Osteoblast (primary cell): ENCODE measurements at regions not wholly inside any gene's neighbourhood (a gene's known extent, or its start where the extent isn't known, plus 50 kb on each side); places are given as distances from the start of the nearest gene placed in this dataset.

Source experiments
- DNase-seq: peaks from one replicate; pipeline ENCODE4 v3.0.0; 2011; ENCODE audit warnings: low spot score, mixed read lengths; ENCODE audit not compliant: insufficient read length; ENCODE audit errors: missing footprints
- H2AFZ ChIP-seq: 2 replicates; pipeline ENCODE4 v1.6.0; 2011; ENCODE audit warnings: mild to moderate bottlenecking, low read length
- H3K27ac ChIP-seq: 2 replicates; pipeline ENCODE4 v1.5.1; 2011; ENCODE audit warnings: mild to moderate bottlenecking, low read depth, low read length, moderate library complexity
- H3K27me3 ChIP-seq: 2 replicates; pipeline ENCODE4 v1.6.0; 2012; ENCODE audit warnings: mild to moderate bottlenecking, control low read depth, inconsistent platforms, low read length, moderate library complexity; ENCODE audit not compliant: insufficient read depth
- H3K36me3 ChIP-seq: 2 replicates; pipeline ENCODE4 v1.5.1; 2011; ENCODE audit warnings: mild to moderate bottlenecking, low read length, control low read depth, moderate library complexity; ENCODE audit not compliant: insufficient read depth
- H3K4me1 ChIP-seq: 2 replicates; pipeline ENCODE4 v1.5.1; 2011; ENCODE audit warnings: mild to moderate bottlenecking, low read length, control low read depth, moderate library complexity; ENCODE audit not compliant: insufficient read depth
- H3K4me2 ChIP-seq: 2 replicates; pipeline ENCODE4 v1.6.0; 2011; ENCODE audit warnings: mild to moderate bottlenecking, low read length; ENCODE audit not compliant: insufficient read depth
- H3K4me3 ChIP-seq: fragments of 200-600 bp; sonication (generic); 3 replicates; pipeline ENCODE4 v1.5.1; 2012; ENCODE audit warnings: mild to moderate bottlenecking, low read length, inconsistent platforms; ENCODE audit not compliant: insufficient read depth
- H3K79me2 ChIP-seq: 2 replicates; pipeline ENCODE4 v1.6.0; 2012; ENCODE audit warnings: mild to moderate bottlenecking, low read length, control low read depth, inconsistent platforms; ENCODE audit not compliant: insufficient read depth
- H3K9me3 ChIP-seq: 2 replicates; pipeline ENCODE4 v1.5.1; 2011; ENCODE audit warnings: low read depth, low read length, control low read depth
- H4K20me1 ChIP-seq: 2 replicates; pipeline ENCODE4 v1.6.0; 2012; ENCODE audit warnings: mild to moderate bottlenecking, low read length, control low read depth; ENCODE audit not compliant: insufficient read depth
- TF ChIP-seq, protein P1 (sequence below): IDR thresholded peaks from 2 replicates; pipeline ENCODE4 v1.5.1; 2011; ENCODE audit warnings: mild to moderate bottlenecking, low read depth, low read length, moderate library complexity; ENCODE audit errors: extremely low read depth

DNA sequence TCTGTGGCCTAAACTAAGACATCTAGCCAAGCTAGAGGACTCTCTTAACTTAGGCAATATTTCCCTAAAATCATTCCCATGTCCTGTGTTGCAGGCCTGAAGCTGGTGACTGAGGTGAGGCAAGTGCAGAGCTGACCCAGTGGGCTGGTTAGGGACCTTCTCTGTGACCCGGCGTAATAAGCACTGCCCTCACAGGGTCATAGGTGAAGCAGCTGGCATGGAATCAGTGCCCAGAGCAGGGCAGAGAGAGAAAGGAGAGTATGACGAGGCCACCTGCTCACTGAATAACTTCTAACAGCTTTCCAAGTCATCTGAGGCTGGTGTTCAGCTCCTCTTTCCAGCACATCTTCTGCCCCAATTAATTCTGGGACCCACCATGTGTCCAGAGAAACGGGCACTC lies 197.0 kb downstream of the ANAPC1 start:
- TF ChIP-seq, protein P1, sequence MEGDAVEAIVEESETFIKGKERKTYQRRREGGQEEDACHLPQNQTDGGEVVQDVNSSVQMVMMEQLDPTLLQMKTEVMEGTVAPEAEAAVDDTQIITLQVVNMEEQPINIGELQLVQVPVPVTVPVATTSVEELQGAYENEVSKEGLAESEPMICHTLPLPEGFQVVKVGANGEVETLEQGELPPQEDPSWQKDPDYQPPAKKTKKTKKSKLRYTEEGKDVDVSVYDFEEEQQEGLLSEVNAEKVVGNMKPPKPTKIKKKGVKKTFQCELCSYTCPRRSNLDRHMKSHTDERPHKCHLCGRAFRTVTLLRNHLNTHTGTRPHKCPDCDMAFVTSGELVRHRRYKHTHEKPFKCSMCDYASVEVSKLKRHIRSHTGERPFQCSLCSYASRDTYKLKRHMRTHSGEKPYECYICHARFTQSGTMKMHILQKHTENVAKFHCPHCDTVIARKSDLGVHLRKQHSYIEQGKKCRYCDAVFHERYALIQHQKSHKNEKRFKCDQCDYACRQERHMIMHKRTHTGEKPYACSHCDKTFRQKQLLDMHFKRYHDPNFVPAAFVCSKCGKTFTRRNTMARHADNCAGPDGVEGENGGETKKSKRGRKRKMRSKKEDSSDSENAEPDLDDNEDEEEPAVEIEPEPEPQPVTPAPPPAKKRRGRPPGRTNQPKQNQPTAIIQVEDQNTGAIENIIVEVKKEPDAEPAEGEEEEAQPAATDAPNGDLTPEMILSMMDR: no peak
- Histone ChIP-seq H3K79me2 (no peaks in the 10 kb centered on the region), H4K20me1 (no peaks in the 10 kb centered on the region)

DNA sequence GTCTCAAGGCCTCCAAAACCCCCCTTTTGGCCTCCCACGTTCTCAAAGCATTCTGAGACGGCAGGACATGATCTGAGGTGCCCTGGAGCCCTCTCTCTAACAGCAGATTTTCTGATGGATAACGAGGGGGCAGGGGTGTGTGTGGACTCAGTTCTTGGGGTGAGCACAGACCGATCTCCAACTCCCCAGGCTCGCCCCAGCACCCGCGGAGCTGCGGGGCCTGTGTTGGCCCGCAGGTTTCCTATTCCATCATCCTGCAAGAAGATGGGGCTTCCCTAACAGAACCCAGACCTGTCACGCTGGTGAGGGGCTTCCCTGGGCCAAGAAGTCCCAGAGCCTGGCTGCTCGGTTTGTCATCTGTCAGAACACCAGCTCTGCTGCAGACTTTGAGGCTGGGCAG lies 196.1 kb downstream of the ANAPC1 start:
- Histone ChIP-seq H3K36me3 (no peaks in the 10 kb centered on the region), H3K9me3 (no peaks in the 10 kb centered on the region), H4K20me1 (no peaks in the 10 kb centered on the region), H3K4me2 (no peak overlapping the region), H2AFZ (no peak overlapping the region), H3K27me3 (peaks cover 3% of the 10 kb centered on the region), H3K4me3 (no peak overlapping the region), H3K4me1 (no peaks in the 10 kb centered on the region), H3K27ac (no peak overlapping the region), H3K79me2 (no peaks in the 10 kb centered on the region)
- TF ChIP-seq, protein P1: no peak
- DNase-seq: no peak

More for the DNA sequence above, 197.0 kb downstream of the ANAPC1 start:
- H2AFZ ChIP-seq: no peak overlapping the region
- H3K4me3 ChIP-seq: no peak overlapping the region
- no peak overlapping the region for H3K4me2 ChIP-seq
- H3K36me3 ChIP-seq: no peaks in the 10 kb centered on the region
- H3K27me3 ChIP-seq: peaks cover 3% of the 10 kb centered on the region
- no peaks in the 10 kb centered on the region for H3K4me1 ChIP-seq
- no peak for DNase-seq
- H3K27ac ChIP-seq: no peak overlapping the region
- no peaks in the 10 kb centered on the region for H3K9me3 ChIP-seq

DNA sequence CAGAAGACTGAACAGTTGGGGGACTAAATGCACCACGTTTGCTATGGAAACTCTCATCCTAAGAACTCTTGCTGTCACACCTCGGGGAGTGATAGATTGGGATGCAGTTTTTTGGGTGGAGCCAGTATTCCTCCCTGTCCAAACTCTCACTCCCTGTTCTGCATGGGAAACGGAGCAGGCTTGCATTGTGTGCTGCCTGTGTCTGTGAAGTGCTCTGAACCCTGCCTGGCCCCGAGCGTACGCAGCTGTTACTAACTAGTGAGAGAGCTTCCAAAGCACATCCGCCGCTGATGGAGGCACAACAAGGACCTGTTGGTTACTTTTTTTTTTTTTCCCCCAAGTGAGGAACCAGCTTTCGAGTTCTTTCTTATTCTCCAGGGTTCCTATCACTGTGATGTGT lies 195.5 kb downstream of the ANAPC1 start:
- Histone ChIP-seq H4K20me1 (no peaks in the 10 kb centered on the region), H3K27me3 (peaks cover 3% of the 10 kb centered on the region), H3K4me3 (no peak overlapping the region), H2AFZ (no peak overlapping the region), H3K36me3 (no peaks in the 10 kb centered on the region), H3K4me2 (no peak overlapping the region), H3K79me2 (no peaks in the 10 kb centered on the region), H3K4me1 (no peaks in the 10 kb centered on the region), H3K9me3 (no peaks in the 10 kb centered on the region), H3K27ac (no peak overlapping the region)
- no peak for DNase-seq
- TF ChIP-seq, protein P1: no peak

DNA sequence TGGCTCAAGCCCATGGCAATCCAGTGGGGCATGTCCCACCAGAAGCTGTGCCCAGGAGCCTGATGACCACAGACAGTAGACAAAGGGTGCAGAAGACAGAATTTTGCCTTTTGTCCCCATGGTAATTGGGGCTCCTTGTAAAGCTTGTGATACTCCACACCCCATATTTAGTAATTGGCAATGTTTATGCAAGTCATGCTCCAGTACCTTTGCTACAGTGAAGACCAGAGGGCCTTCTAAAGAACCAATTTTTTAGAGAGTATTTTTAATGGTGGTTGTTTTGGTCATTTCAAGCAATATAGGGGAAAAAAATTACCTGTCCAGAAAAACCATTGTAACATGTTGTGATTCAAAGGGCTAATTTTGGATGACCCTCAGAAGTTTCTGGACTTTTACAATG lies 194.8 kb downstream of the ANAPC1 start:
- H3K36me3 ChIP-seq: no peaks in the 10 kb centered on the region
- no peaks in the 10 kb centered on the region for H4K20me1 ChIP-seq
- H2AFZ ChIP-seq: no peak overlapping the region
- H3K4me1 ChIP-seq: no peaks in the 10 kb centered on the region
- H3K4me3 ChIP-seq: no peak overlapping the region
- no peak overlapping the region for H3K4me2 ChIP-seq
- peaks cover 3% of the 10 kb centered on the region for H3K27me3 ChIP-seq
- DNase-seq: no peak
- no peaks in the 10 kb centered on the region for H3K79me2 ChIP-seq
- TF ChIP-seq, protein P1: no peak
- no peak overlapping the region for H3K27ac ChIP-seq
- H3K9me3 ChIP-seq: no peaks in the 10 kb centered on the region
